Mucosa of gallbladder (tissue), 1 donor: ENCODE measurements at regions not wholly inside any gene's neighbourhood (a gene's known extent, or its start where the extent isn't known, plus 50 kb on each side); places are given as distances from the start of the nearest gene placed in this dataset.
"Not testable (repeated sequence)": the region's sequence is repeated elsewhere in the genome, so short reads cannot be mapped to it uniquely, and the experiment has no call there.

Experiments
- DNase-seq: peaks from one replicate; pipeline ENCODE4 v3.0.0-alpha.2; 2020; ENCODE audit warnings: low spot score
- donor health status: DM: no; HTN: no; CAD: no.

DNA sequence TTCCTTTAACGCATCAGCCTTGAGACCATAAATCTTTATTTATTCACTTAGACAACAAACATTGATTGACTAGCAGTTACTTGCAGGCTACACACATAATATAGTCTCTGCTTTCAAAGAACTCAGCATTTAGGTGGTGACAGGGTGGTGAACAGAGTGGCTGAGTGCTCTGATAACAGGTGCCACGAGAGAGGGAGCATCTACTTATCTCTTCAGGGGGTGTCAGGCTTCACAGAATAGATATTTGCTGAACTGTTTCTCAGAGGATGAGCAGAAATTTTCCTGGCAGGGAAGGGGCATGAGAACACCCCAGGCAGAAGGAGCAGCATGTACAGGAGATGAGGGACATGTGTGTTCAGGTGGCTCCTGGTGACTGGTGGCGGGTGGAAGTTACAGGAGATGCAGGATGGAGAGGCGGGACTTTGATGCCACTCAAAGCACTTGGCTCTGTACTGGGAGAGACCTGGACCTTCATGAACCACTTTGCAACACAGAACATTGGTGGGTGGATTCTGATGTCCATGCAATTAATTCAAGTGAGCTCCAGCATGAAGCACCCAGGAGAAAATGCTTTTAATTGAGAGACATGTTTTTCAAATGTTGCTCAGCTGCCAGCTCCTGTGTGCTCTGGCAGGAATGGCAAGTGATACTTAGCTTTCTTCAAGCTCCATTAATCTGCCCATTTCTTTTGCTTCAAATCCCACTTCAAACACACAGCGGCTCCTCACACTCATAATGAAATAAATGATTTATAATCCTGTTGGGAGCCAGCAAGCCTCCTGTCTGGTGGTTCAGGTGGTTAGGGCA, 248.9 kb downstream of the MYCN start:
- DNase-seq: no peak

DNA sequence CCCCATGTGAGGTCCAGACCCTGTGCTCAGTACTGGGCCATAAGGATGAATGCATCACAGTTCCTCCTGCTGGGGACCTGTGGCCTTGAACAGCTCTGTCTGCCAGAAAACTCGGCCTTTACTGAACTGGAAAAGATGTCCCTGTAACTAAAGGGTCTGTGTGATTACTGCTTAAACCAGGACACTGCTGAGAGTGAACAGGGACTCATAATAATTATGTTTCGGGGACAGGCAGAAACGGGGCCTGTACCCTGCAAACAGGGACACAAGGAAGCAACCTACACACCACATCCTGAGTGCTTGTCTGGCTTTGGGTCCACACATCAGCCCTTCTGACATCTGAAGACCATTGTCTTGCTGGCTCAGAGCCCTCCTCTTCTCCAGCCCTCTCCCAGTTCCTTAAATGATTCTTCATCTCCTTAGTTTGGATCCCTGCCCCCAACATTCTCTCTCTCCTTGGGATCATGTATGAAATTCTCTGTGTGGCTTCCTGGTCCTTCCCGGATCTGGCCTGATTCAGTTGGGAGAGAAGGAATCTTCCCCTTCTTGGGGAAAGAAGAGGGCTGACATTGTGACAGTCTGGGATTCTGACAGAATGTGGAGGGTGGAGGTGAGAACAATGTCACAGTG, 248.0 kb downstream of the MYCN start:
- DNase-seq: no peak

DNA sequence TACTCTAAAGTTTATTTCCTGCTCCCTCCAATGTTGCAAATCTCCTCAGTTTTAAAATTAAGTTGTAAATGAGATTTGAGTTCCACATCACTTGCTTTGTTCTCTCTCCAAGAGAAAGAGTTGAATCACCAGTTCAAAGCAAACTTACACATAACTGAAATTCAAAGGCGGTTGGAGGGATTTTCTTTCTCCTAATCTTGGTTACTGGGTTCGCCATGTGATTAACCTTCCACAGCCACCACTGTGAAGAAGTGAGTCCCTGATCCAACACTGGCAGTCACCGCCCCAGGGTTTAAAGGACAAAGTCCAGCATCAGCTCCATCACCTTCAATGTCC, 247.1 kb downstream of the MYCN start:
- peak; percentile 50 for DNase-seq

DNA sequence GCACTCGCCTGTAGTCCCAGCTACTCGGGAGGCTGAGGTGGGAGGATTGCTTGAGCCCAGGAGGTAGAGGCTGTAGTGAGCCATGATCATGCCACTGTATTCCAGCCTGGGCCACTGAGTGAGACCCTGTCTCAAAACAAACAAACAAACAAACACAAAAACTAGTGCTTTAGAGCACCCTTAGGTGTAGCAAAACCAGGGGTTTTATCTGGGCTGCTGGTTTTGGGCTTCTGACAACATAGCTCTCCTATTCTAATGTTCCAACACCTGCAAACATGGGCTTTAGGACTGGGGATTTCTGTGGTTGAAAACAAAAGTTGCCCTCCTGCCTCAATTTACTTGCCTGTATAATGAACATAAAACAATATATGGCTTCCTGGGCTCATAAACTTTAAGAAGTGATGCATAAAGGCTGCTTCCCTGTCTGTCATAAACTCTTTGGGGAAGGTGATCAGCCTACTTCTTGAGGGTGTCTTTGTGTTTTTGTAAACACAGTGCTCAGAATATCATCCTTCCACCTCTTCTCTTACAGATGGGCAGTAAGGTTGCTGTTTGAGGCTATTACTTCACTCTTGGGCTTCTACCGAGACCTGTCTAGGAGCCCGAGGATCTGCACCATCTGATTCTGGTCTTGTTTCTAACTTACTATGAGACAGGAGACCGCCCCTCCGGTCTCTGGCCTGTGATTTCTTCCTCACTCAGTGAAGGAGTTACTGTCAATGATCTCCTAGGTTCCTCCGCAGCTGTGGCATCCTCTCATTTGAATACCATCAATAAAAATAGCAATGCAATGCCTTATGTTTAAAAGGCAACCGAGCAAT, 246.5 kb downstream of the MYCN start:
- no peak for DNase-seq

DNA sequence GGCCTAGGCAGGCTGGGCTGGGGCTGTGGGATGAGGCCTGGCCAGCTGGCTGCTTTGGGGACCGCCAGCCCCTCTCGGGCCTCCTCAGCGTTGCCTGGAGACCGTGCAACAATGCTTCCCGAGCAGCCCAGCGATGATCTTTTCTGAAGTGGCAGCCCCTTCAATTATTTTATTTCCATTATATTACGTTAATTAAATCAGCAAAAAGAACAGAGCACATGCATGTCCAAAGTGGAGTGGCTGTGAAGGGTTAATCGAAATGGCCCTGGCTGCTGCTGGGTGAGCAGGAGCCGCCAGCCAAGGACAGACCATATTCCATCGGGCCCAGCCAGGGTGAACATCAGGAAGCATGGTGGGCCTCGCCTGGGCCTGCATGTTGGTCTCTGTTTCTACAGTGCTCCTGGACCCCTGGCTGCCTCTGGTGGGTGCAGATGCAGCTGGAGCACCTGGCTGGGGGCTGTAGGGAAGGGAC, 245.5 kb downstream of the MYCN start:
- no peak for DNase-seq

DNA sequence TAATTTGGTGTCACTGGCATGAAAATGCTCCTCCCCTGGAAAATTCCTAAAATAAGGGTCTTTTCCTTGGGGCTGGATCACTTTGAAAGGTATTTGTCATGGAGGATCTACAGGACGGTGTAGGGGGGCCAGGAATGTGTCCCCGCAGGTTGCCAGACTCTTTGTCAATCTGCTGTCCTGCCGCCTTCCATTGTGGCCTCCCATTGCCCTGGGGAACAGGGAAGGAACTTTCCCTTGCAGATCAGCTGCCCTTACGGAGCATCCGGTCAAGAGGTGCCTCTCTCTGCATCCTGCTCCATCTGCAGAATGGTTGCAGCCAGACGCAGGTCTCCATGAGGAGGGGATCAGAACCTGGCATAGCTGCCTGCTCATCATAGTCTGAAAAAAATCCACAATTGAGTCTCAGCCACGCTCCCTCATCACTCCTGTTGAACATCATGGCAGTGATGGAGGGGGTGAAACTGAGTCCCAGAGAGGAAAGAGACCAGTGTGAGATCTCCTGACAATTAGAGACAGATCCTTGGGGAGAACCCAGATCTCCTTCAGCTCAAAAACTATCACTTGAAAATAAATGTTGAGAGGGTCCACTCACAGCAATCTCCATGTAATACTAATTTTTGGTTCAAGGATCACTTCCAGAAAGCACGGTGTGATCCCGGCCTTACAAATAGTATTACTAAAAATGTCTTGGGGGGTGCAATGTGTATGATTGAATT, 244.8 kb downstream of the MYCN start:
- DNase-seq: no peak

DNA sequence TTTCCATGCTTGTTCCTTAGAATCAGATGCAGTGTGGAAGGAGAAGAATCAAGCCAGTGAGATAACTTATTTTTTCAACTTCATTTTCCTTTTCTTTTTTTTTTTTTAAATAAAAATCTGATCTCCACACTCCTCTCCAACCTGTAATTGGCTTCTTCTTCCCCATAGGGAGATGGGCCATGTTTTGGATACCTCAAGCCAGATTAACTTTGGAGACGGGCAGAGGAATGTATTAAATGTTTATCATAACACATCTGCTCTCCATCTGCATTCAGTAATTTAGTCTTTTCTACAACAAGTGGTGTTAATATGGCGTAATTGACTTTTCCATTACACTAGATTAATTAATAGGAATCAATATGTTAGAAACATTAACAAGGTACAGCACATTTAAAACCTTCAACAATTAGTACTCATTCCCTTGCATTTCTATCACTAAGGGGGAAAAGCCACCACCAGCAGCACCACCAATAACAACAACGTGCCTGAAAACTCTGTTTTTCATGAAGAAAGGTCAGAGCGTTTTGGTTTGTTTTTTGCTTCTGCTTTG, 244.1 kb downstream of the MYCN start:
- DNase-seq: no peak

DNA sequence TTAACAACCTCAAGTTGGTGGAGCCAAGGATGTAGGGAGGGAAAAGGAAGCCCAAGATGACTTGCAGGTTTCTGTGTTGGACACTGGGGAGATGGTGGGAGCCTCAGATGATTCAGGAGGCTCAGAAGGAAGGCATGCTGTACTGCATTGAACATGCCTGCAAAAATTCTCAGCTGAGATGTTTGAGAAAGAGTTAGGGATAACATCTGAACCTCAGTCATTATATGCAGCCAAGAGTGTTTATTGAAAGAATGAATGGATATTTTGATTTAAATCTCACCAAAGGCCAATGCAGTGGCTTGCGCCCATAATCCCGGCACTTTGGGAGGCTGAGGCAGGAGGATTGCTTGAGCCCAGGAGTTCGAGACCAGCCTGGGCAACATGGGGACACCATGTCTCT, 243.0 kb downstream of the MYCN start:
- DNase-seq: no peak

DNA sequence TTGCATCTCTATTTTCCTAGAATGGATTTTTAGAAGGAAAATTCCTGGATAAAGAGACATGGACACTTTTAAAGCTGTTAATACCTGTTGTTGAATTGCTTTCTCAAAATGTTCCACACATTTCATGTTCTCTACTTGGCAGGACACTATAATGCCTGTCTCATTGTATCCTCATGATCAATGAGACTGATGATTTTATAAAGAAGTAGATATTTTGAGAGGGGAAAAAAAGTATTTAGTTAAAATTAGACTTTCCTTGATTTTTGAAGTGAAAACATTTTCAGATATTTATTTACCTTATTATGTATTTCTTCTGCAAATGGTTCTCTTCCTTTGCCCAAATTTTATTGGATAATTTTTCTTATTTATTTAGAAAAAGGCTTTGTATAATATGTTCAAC, 242.5 kb downstream of the MYCN start:
- DNase-seq: no peak

DNA sequence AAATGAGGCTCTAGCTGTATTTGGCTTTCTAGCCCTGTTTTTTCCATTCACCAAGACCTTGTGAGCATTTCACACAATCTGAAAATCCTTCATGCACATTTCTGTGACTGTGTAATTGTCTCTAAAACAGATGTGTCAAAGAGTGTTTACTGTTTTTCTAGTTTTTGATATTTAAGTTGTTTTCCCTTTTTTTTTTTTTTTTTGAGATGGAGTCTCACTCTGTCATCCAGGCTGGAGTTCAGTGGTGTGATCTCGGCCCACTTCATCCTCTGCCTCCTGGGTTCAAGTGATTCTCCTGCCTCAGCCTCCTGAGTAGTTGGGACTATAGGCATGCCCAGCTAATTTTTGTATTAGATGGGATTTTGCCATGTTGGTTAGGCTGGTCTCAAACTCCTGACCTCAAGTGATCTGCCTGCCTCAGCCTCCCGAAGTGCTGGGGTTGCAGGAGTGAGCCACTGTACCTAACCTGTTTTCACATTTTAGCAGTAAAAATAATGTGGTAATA, 242.0 kb downstream of the MYCN start:
- DNase-seq: not testable (repeated sequence)

DNA sequence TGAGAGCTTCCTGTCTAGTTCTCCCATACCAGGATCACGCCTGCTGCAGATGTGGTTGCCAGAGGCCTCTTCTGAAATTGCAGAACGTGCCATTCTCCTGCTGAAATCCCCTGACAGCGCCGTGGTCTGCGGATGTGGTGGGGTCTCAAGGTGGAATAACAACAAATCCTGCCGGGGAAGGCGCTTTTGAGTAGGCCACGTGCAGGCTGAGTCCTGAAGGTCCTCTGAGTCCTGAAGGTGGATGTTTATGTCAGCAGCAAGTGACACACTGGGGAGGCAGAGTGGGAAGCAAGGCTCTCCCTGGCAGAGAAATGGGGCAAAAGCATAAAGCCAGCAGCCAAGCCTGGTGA, 241.4 kb downstream of the MYCN start:
- no peak for DNase-seq

DNA sequence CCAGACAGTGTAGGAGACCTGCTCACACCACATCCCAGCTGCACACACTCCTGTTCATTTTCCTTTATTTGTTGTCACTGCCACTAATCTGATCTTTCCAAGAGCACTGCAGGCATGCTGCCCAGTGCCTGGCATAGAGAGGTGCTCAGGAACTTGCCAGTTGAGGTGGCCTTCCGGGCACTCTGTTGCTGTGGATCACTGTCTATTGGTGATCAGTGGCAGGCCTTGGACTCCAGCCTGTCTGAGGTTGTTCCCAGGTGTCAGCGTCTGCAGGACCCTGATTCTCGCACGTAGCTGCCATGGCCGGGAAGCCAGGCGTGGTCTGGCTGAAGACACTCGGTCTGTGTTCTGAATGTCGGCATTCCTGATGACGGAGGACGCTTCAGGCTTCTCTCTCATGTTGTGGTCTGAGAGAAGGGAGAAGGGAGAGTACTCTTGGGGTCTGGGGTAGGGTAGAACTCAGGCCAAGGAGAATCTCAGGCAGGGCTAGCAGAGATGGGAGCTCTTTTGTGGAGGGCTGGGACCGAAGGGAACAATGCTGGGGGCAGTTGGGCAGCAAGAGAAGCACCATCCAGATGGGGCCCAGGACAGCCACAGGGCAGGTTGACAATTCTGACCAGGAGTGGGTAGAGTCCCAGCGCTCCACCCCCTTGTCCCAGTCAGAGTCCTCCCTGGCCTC, 240.9 kb downstream of the MYCN start:
- no peak for DNase-seq

DNA sequence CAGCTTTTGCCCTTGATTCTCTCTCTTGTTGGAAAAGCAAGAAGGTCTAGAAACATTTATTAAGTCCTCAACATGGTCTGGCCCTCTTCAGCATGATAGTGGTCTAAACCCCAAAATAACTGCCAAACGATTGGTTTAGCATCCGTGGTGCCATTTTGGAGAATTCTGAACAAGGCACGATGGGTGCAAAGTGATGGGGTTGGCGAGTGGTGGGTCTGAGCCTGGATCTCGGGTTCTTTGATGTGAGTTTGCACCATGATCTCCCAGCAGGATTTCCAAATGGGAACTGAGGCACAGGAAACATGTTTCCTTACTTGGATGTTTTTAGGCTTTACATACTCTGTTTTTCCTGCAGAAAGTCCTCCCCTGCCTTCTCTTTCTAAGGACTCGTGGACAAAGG, 240.3 kb downstream of the MYCN start:
- DNase-seq: no peak

DNA sequence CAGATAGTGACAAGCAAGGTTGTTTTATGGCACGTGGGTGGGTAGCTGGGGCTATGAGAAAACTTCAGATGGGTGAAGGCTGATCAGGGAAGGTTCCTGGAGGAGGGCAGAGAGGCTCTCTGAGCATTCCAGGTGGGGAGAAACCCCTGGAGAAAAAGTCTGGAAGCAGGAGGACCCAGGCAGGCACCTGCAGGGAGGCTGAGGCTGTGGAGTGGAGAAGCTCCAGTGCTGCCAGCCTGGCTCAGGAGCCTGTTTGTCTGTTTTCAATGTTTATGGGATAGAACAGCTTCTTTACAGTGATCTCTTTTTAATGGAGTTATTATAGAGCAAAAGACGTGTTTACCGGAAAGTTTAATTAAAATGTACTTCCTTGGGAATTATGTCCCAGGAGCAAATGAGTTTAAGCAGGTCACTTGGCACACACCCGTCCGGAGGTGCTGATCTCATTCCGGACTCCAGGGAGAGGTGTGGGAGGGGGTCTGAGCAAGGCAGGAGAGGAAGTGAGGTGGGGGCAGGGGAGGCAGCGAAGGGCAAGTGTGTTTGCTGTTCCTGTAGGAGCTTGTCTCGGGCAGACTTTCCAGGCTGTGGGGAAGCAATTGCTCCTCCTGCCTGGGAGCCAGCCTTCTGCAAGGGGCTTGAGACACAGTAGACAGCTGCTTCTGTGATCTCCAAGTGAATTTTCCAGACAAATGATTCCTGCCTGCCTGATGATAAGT, 239.5 kb downstream of the MYCN start:
- no peak for DNase-seq

DNA sequence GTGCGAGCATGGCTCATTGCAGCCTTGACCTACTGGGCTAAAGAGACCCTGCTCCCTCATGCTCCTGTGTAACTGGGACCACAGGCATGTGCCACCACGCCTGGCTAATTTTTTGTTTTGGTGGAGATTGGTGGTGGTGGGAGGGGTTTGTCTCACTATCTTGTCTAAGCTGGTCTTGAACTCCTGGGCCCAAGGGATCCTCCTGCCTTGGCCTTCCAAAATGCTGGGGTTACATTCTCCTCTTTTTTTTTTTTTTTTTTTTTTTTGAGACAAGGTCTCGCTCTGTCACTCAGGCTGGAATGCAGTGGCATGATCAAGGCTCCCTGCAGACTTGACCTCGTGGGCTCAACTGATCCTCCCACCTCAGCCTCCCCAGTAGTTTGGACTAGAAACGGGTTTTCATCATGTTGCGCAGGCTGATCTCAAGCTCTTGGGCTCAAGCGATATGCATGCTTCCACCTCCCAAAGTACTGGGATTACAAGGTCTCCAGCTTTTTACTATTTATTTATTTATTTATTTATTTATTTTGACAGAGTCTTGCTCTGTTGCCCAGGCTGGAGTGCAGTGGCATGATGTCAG, 238.3 kb downstream of the MYCN start:
- no peak for DNase-seq

DNA sequence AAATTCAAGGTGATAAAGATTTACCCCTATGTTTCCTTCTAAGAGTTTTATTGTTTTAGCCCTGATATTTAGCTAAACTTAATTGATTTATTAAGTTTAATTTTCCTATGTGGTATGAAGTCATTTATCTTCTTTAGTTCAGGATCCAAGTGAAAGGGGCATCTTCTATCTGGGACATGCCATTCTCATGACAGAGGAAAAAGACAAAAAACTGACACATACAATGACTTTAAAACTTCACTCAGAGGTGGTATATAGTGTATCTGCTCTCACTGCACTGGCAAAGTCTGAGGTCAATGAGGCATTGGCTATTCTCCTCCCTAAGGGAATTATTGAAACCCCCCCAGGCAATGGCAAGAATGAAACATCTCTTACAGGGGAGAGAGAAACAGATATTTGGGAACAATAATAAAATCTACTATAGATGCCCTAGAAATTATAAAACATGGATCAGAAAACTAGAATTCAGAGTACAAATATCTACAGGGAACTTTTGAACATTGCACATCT, 237.4 kb downstream of the MYCN start:
- DNase-seq: no peak

DNA sequence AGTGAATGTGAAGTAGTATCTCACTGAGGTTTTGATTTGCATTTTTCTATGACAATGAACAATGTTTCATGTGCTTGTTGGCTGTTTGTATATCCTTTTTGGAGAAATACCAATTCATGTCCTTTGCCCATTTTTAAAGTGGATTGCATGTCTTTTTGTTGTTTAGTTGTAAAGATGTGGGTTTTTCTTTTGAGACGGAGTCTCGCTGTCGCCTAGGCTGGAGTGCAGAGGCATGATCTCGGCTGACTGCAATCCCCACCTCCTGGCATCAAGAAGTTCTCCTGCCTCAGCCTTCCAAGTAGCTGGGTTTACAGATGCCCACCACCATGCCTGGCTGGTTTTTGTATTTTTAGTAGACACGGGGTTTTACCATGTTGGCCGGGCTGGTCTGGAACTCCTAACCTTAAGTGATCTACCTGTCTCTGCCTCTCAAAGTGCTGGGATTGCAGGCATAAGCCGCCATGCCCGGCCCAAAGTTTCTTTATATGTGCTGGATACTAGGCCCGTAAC, 236.7 kb downstream of the MYCN start:
- DNase-seq: no peak

DNA sequence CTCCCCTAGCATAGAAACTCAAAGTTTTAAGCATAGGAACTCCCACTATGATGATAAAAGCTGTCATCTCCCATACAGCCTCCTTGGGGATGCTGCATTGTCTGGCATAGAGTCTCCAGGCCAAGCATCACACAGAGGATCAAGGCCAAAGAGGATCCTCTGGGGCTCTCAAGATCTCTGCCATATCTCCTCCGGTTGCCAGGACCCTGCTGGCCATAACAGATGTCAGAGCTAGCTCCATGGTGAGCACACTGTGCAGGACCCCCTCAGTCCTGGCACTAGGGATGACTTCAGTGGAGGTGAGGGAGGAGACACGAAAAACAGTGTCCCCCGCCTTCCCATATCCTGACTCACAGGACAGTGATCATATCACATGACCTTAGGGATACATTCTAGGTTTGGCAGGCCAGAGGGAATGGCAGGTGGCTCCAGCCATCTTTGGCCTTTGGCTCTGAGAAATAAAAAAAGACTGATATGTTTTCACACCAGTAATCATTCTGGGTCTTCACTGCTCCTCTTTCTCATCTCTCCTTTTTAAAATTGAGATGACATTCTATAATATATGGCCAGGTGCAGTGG, 235.0 kb downstream of the MYCN start:
- DNase-seq: no peak

DNA sequence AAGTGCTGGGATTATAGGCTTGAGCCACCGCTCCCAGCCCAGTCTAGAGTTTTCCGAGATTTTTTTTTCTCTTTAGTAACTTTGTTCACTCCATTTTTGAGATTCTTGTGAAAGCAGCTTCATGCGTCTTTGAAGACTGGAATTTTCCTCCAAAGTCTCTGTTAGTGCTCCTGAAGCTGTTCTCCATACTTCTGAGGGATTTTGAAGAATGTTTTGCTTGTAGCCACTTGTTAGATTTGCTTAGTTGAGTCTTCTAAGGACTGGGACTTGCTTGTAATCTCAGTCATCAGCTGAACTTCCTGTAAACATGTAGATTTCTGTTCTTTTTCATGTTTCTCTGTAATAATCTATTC, 234.3 kb downstream of the MYCN start:
- no peak for DNase-seq
